Smooth muscle cell (in vitro differentiated cells): ENCODE measurements at regions not wholly inside any gene's neighbourhood (a gene's known extent, or its start where the extent isn't known, plus 50 kb on each side); places are given as distances from the start of the nearest gene placed in this dataset.

Experiments
- DNase-seq: peaks from one replicate; lab custom pipeline; 2025; ENCODE audit not compliant: unreplicated experiment; lab: John Stamatoyannopoulos, UW
- H2AFZ ChIP-seq: fragments of 200-600 bp; sonication (generic); 2 replicates; pipeline ENCODE4 v1.6.0; 2016; ENCODE audit warnings: antibody characterized with exemption, low read depth, mild to moderate bottlenecking
- H3F3A ChIP-seq: fragments of 200-600 bp; sonication (generic); 2 replicates; pipeline ENCODE4 v1.6.0; 2017; ENCODE audit warnings: antibody characterized with exemption, low read depth
- H3K27ac ChIP-seq: fragments of 200-600 bp; sonication (generic); 2 replicates; pipeline ENCODE4 v1.5.1; 2016; ENCODE audit warnings: low read depth, mild to moderate bottlenecking
- H3K27me3 ChIP-seq: fragments of 200-600 bp; sonication (generic); 2 replicates; pipeline ENCODE4 v1.6.1; 2016; ENCODE audit warnings: low read depth, mild to moderate bottlenecking
- H3K36me3 ChIP-seq: fragments of 200-600 bp; sonication (generic); 2 replicates; pipeline ENCODE4 v1.5.1; 2016; ENCODE audit warnings: low read depth
- H3K4me1 ChIP-seq: fragments of 200-600 bp; sonication (generic); 2 replicates; pipeline ENCODE4 v1.5.1; 2016; ENCODE audit warnings: low read depth
- H3K4me2 ChIP-seq: fragments of 200-600 bp; sonication (generic); 2 replicates; pipeline ENCODE4 v1.6.0; 2016; ENCODE audit warnings: mild to moderate bottlenecking
- H3K4me3 ChIP-seq: fragments of 200-600 bp; sonication (generic); 2 replicates; pipeline ENCODE4 v1.5.1; 2016; ENCODE audit warnings: mild to moderate bottlenecking
- H3K79me2 ChIP-seq: fragments of 200-600 bp; sonication (generic); 2 replicates; pipeline ENCODE4 v1.6.0; 2016; ENCODE audit warnings: low read depth, mild to moderate bottlenecking
- H3K9ac ChIP-seq: fragments of 200-600 bp; sonication (generic); 2 replicates; pipeline ENCODE4 v1.6.0; 2016; ENCODE audit warnings: low read depth
- H3K9me3 ChIP-seq: fragments of 200-600 bp; sonication (generic); replicated peaks from 2 replicates; pipeline ENCODE4 v1.5.1; 2016; ENCODE audit warnings: low read depth
- H4K20me1 ChIP-seq: fragments of 200-600 bp; sonication (generic); 2 replicates; pipeline ENCODE4 v1.6.0; 2016; ENCODE audit warnings: low read depth
- WGBS: methylation state at CpG from one replicate; pipeline ENCODE4 v1.1.7; 2016; ENCODE audit warnings: low lambda C conversion rate; 5-methylcytosine and 5-hydroxymethylcytosine counted together
- TF ChIP-seq, protein P1 (sequence below): fragments of 200-600 bp; sonication (generic); IDR thresholded peaks from 2 replicates; pipeline ENCODE4 v1.5.1; 2017; ENCODE audit warnings: borderline replicate concordance, mild to moderate bottlenecking, antibody characterized with exemption; ENCODE audit not compliant: insufficient read depth, poor library complexity, severe bottlenecking

DNA sequence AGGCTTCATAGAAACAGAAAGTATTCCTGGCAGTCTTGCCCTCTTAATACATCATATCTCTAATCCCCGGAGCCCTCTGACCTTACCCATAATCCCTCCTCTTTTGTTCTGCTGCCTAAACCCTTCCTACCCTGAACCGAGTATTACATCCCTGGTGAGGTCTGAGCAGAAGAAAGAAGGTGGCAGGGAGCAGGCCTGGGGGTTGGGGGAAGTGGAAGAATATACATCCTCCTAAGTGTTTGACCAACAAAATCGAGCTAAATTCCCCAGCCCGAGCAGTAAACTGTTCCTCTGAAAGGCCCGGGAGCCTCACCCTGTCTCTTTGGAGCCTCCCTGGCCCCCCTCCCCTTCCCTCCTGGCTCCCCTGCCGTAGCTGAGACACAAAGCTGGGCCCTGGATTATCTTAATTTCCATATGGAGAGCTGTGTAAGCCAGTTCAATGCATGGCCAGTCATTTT is 192.6 kb upstream of the LHX5 start:
- Histone ChIP-seq H2AFZ (no peak overlapping the region), H3K9ac (no peak overlapping the region), H3F3A (no peaks in the 10 kb centered on the region), H3K79me2 (no peaks in the 10 kb centered on the region), H3K4me3 (no peak overlapping the region), H3K4me1 (peaks cover 20% of the 10 kb centered on the region), H3K27me3 (peaks cover 5% of the 10 kb centered on the region), H4K20me1 (no peaks in the 10 kb centered on the region), H3K9me3 (no peaks in the 10 kb centered on the region), H3K36me3 (no peaks in the 10 kb centered on the region), H3K27ac (no peak overlapping the region), H3K4me2 (no peak overlapping the region)
- TF ChIP-seq, protein P1, sequence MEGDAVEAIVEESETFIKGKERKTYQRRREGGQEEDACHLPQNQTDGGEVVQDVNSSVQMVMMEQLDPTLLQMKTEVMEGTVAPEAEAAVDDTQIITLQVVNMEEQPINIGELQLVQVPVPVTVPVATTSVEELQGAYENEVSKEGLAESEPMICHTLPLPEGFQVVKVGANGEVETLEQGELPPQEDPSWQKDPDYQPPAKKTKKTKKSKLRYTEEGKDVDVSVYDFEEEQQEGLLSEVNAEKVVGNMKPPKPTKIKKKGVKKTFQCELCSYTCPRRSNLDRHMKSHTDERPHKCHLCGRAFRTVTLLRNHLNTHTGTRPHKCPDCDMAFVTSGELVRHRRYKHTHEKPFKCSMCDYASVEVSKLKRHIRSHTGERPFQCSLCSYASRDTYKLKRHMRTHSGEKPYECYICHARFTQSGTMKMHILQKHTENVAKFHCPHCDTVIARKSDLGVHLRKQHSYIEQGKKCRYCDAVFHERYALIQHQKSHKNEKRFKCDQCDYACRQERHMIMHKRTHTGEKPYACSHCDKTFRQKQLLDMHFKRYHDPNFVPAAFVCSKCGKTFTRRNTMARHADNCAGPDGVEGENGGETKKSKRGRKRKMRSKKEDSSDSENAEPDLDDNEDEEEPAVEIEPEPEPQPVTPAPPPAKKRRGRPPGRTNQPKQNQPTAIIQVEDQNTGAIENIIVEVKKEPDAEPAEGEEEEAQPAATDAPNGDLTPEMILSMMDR, result no peak
- WGBS, result 58% methylated on average over 6 of the region's 6 CpGs
- DNase-seq, result no peak

DNA sequence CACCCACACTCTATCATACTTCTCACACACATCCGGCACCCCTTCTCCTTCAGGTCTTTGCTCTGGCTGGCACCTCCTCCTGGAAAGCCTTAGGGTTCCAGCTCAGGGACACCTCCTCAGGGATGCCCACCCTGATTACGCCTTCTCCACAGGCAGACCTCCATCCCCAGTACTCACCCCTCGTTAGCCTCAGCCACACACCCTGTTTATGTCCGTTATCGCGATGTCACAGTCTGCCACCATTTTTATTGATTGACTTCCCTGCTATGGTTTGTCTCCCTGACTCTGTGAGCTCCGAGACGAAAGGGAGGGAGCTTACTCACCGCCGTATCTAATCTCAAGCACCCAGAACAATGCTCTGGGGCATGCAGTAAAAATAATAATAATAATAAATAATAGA is 191.7 kb upstream of the LHX5 start:
- no peaks in the 10 kb centered on the region for H4K20me1 ChIP-seq
- no peaks in the 10 kb centered on the region for H3F3A ChIP-seq
- no peak overlapping the region for H3K9ac ChIP-seq
- no peak overlapping the region for H3K27ac ChIP-seq
- H3K4me1 ChIP-seq, result peaks cover 18% of the 10 kb centered on the region
- H3K4me3 ChIP-seq, result no peak overlapping the region
- H3K27me3 ChIP-seq, result peaks cover 5% of the 10 kb centered on the region
- DNase-seq, result no peak
- WGBS, result 83% methylated on average over 10 of the region's 10 CpGs
- no peaks in the 10 kb centered on the region for H3K36me3 ChIP-seq
- TF ChIP-seq, protein P1, result no peak
- H2AFZ ChIP-seq, result no peak overlapping the region
- no peak overlapping the region for H3K4me2 ChIP-seq
- no peaks in the 10 kb centered on the region for H3K9me3 ChIP-seq
- H3K79me2 ChIP-seq, result no peaks in the 10 kb centered on the region

DNA sequence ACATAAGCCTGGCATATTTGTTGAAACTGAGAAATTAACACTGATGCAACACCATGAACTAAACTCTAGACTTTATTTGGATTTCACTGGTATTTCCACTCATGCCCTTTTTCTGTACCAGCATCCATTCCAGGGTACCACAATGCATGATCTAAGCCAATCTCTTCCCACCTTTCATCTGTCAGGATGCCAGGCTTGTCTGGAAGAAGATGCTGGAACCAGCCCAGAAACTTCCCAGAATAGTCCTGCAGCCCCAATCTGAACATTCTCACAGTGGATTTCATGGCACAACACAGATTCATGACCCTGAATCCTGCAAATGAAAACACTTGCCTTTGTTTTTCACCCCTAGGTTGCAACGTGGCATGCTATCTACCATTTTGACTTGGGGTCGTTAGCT is 189.3 kb upstream of the LHX5 start:
- Histone ChIP-seq H3K36me3 (no peaks in the 10 kb centered on the region), H3K27me3 (peaks cover 5% of the 10 kb centered on the region), H4K20me1 (no peaks in the 10 kb centered on the region), H3K27ac (no peak overlapping the region), H3K4me2 (no peak overlapping the region), H3K79me2 (no peaks in the 10 kb centered on the region), H3K4me1 (peaks cover 14% of the 10 kb centered on the region), H3F3A (no peaks in the 10 kb centered on the region), H2AFZ (no peak overlapping the region), H3K9me3 (no peaks in the 10 kb centered on the region), H3K9ac (no peak overlapping the region), H3K4me3 (no peak overlapping the region)
- TF ChIP-seq, protein P1, result no peak
- WGBS, result 80% methylated on average over 2 of the region's 2 CpGs
- no peak for DNase-seq

DNA sequence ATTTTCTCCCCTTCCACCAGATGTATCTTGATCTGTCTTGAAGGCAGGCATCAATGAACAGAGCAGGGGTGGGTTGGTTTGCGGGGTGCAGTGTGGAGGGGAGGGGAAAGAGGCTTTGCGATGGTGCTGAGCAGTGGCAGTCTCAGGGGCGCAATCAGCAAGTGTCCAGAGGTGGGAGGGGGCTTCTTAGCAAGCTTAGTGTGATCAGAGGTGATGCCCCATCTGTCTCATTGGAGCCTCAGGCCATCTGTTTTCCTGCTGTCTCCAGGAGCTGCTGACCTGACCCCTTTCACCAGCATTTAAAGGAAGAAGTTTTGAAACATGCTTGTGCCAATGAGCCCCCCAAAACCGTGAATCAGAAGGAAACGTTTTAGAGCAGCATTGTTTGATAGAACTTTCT is 187.7 kb upstream of the LHX5 start:
- Histone ChIP-seq H3K4me2 (no peak overlapping the region), H3K9ac (no peak overlapping the region), H3K27ac (no peak overlapping the region), H3K27me3 (peaks cover 5% of the 10 kb centered on the region), H3K36me3 (no peaks in the 10 kb centered on the region), H3K4me1 (peaks cover 10% of the 10 kb centered on the region), H3K9me3 (no peaks in the 10 kb centered on the region), H3F3A (no peaks in the 10 kb centered on the region), H4K20me1 (no peaks in the 10 kb centered on the region), H3K4me3 (no peak overlapping the region), H3K79me2 (no peaks in the 10 kb centered on the region), H2AFZ (no peak overlapping the region)
- WGBS, result 82% methylated on average over 5 of the region's 5 CpGs
- no peak for DNase-seq
- TF ChIP-seq, protein P1, result no peak
